Tibial artery (tissue), 4 donors: ENCODE measurements at regions not wholly inside any gene's neighbourhood (a gene's known extent, or its start where the extent isn't known, plus 50 kb on each side); places are given as distances from the start of the nearest gene placed in this dataset.

ENCODE experiments used
- DNase-seq, 2 donors: peaks; one replicate each; pipeline ENCODE4 v3.0.0-alpha.2; 2019
- H3K27ac ChIP-seq, 2 donors: fragments of 200-600 bp; sonication (generic) in 1 of 2; 1 replicate in 1 of 2; 2 replicates in 1 of 2; pipeline ENCODE4 v1.5.1; 2018 to 2019; ENCODE audit warnings: mild to moderate bottlenecking in 1 of 2
- H3K27me3 ChIP-seq, 2 donors: fragments of 200-600 bp; sonication (generic) in 1 of 2; one replicate each; pipeline versions ENCODE4 v1.5.1 to v1.6.0; 2016 to 2019
- H3K36me3 ChIP-seq, 3 donors: fragments of 200-600 bp; sonication (generic) in 2 of 3; one replicate each; pipeline ENCODE4 v1.5.1; 2016 to 2019; ENCODE audit warnings: mild to moderate bottlenecking in 2 of 3
- H3K4me1 ChIP-seq, 4 donors: fragments of 200-600 bp; sonication (generic) in 2 of 4; 1 replicate in 3 of 4; 2 replicates in 1 of 4; pipeline ENCODE4 v1.5.1; 2016 to 2019
- H3K4me3 ChIP-seq, 2 donors: fragments of 200-600 bp; sonication (generic) in 1 of 2; 1 replicate in 1 of 2; 2 replicates in 1 of 2; pipeline ENCODE4 v1.5.1; 2018 to 2019; ENCODE audit warnings: mild to moderate bottlenecking in 2 of 2
- H3K9me3 ChIP-seq, 3 donors: fragments of 200-600 bp; sonication (generic) in 1 of 3; one replicate each; pipeline ENCODE4 v1.5.1; 2016 to 2019
- CTCF ChIP-seq, 2 experiments: fragments of 200-600 bp in 1 of 2; fragments of 450-650 bp in 1 of 2; IDR thresholded peaks; one replicate each; pipeline ENCODE4 v1.5.1; 2017 to 2019; ENCODE audit warnings: antibody characterized with exemption in 2 of 2, mild to moderate bottlenecking in 1 of 2, moderate library complexity in 1 of 2
- intact Hi-C: fragments of 100-400 bp; cut with DNase I; formaldehyde crosslinking; loops from one replicate; pipeline ENCODE4 v1.15.0; 2023; ENCODE audit warnings: low total_unique reads

- H3K9me3 ChIP-seq: no peaks in the 10 kb centered on the region
- H3K27ac ChIP-seq: no peak overlapping the region
- H3K4me3 ChIP-seq: no peak overlapping the region
- TF ChIP-seq CTCF (IDR thresholded peaks at IDR 0.05): no peak
- no peak for DNase-seq
- H3K36me3 ChIP-seq: no peaks in the 10 kb centered on the region
- peaks cover 0 to 8% (median 3%) of the 10 kb centered on the region in 4 donors for H3K4me1 ChIP-seq
- peaks cover 0 to 5% of the 10 kb centered on the region in 2 donors for H3K27me3 ChIP-seq
- intact Hi-C loops: no loop called here
Measured at GRCh38 chr6:23415819-23416427, 710.1 kb upstream of the NRSN1 start.

DNA sequence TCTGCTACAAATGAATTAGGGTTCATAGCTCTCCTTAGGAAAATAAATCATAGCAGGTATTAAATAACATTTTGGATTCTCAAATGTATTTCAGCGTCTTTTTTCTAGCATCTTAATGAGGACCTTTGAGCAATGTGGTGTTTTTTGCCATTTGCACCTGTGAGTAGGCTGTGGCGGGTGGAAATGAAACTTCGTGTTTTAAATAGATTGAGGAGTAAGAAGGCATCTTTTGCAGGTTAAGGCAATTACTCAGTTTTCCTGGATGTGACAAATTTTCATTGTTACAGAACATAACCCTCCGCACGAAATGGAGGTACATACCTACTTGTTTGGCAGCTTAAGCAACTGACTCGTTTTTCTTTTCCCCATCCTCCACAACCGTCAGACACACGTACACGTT lies 708.9 kb upstream of the NRSN1 start:
- intact Hi-C loops: no loop called here
- no peaks in the 10 kb centered on the region for H3K9me3 ChIP-seq
- H3K4me1 ChIP-seq: peaks cover 0 to 8% (median 3%) of the 10 kb centered on the region in 4 donors
- no peaks in the 10 kb centered on the region for H3K36me3 ChIP-seq
- H3K4me3 ChIP-seq: no peak overlapping the region
- DNase-seq: no peak
- peaks cover 0 to 5% of the 10 kb centered on the region in 2 donors for H3K27me3 ChIP-seq
- H3K27ac ChIP-seq: no peak overlapping the region
- TF ChIP-seq CTCF (IDR thresholded peaks at IDR 0.05): no peak

DNA sequence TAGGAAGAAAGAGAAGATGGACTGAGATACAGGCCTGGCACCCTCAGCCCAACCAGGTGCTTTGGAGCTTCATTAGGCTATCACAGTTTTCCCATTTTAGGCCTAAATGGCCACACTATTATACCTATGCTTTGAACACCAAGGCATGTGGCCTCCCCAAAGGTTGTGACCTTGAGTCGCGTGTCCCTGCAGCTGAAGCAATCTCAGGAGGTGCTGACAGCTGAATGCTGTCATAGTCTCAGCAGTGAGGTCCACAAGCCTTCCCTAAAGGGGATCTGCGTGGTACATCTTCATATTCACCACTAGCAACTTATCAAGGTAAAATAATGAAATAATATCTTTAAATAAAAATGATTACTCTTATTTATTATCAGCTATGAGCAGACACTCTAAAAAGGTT lies 707.9 kb upstream of the NRSN1 start:
- Histone ChIP-seq H3K9me3 (no peaks in the 10 kb centered on the region), H3K27me3 (peaks cover 0 to 5% of the 10 kb centered on the region in 2 donors), H3K4me1 (peaks cover 0 to 8% (median 3%) of the 10 kb centered on the region in 4 donors), H3K27ac (no peak overlapping the region), H3K36me3 (no peaks in the 10 kb centered on the region), H3K4me3 (no peak overlapping the region)
- DNase-seq: no peak
- no peak for TF ChIP-seq CTCF (IDR thresholded peaks at IDR 0.05)
- intact Hi-C loops: no loop called here

- Histone ChIP-seq H3K27me3 (peaks cover 0 to 5% of the 10 kb centered on the region in 2 donors), H3K27ac (no peak overlapping the region), H3K4me3 (no peak overlapping the region), H3K4me1 (peaks cover 0 to 6% (median under 1%) of the 10 kb centered on the region in 4 donors), H3K9me3 (no peaks in the 10 kb centered on the region), H3K36me3 (no peaks in the 10 kb centered on the region)
- intact Hi-C loops: no loop called here
- TF ChIP-seq CTCF (IDR thresholded peaks at IDR 0.05): no peak
- DNase-seq: no peak
Measured at GRCh38 chr6:23419046-23419445, 707.0 kb upstream of the NRSN1 start.

DNA sequence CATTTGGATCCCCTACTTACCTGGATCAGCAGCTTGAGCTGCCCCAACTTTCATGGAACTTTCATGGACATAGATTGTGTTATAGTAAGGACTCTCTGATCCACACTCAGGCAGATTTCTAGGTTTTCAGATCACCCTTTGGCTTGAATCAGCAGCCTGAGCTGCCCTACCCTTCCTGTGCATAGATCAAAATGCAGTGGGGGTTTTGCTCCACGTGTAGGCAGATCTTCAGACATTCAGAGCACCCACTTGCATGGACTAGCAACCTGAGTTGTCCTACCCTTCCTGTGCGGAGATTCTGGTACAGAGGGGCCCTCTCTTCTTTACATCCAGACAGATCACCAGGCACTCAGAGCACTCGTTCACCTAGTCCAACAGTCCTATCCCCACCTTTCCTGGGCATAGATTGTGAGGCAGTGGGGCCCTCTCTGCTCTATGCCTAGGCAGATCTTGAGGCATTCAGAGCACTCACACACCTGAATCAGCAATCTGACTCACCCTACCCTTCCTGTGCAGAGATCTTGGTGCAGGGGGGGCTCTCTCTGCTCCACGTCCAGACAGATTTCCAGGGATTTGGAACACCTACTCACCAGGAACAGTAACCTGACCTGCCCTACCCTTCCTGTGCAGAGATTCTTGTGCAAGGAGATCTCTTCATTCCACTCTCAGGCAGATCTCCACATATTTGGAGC lies 705.2 kb upstream of the NRSN1 start:
- Histone ChIP-seq H3K4me3 (no peak overlapping the region), H3K27ac (no peak overlapping the region), H3K9me3 (no peaks in the 10 kb centered on the region), H3K4me1 (no peaks in the 10 kb centered on the region), H3K36me3 (no peaks in the 10 kb centered on the region), H3K27me3 (peaks cover 0 to 5% of the 10 kb centered on the region in 2 donors)
- TF ChIP-seq CTCF (IDR thresholded peaks at IDR 0.05): no peak
- intact Hi-C loops: no loop called here
- DNase-seq: no peak
